Esophagus squamous epithelium (tissue), 5 donors: ENCODE measurements at regions not wholly inside any gene's neighbourhood (a gene's known extent, or its start where the extent isn't known, plus 50 kb on each side); places are given as distances from the start of the nearest gene placed in this dataset.

Experiments
- DNase-seq: peaks from one replicate; lab custom pipeline; 2025; lab: John Stamatoyannopoulos, UW
- H3K27ac ChIP-seq, 4 donors: fragments of 200-600 bp; sonication (generic); one replicate each; pipeline ENCODE4 v1.5.1; 2016 to 2019; ENCODE audit warnings: mild to moderate bottlenecking in 1 of 4
- H3K27me3 ChIP-seq, 4 donors: fragments of 200-600 bp; sonication (generic); 1 replicate in 3 of 4; 2 replicates in 1 of 4; pipeline versions ENCODE4 v1.5.1 to v1.6.0; 2017 to 2021; ENCODE audit warnings: antibody characterized with exemption in 1 of 4
- H3K36me3 ChIP-seq, 3 donors: fragments of 200-600 bp; sonication (generic); one replicate each; pipeline ENCODE4 v1.5.1; 2016 to 2019
- H3K4me1 ChIP-seq, 3 donors: fragments of 200-600 bp; sonication (generic); one replicate each; pipeline ENCODE4 v1.5.1; 2017 to 2019
- H3K4me3 ChIP-seq, 4 donors: fragments of 200-600 bp; sonication (generic); 1 replicate in 3 of 4; 2 replicates in 1 of 4; pipeline ENCODE4 v1.5.1; 2016 to 2019; ENCODE audit warnings: mild to moderate bottlenecking in 2 of 4, moderate library complexity in 1 of 4
- H3K9me3 ChIP-seq, 3 donors: fragments of 200-600 bp; sonication (generic); one replicate each; pipeline ENCODE4 v1.5.1; 2016 to 2019
- POLR2A ChIP-seq, 4 donors: fragments of 450-650 bp; IDR thresholded peaks; one replicate each; pipeline ENCODE4 v1.6.1; 2017; ENCODE audit warnings: antibody characterized with exemption in 4 of 4, mild to moderate bottlenecking in 4 of 4, moderate library complexity in 3 of 4
- WGBS, 2 donors: methylation state at CpG; one replicate each; pipeline ENCODE4 v1.1.5; 2018; 5-methylcytosine and 5-hydroxymethylcytosine counted together
- intact Hi-C: fragments of 100-400 bp; cut with DNase I; formaldehyde crosslinking; loops from one replicate; pipeline ENCODE4 v1.15.0; 2022
- TF ChIP-seq, protein P1 (sequence below), 6 experiments: fragments of 450-650 bp in 4 of 6; fragments of 200-600 bp in 2 of 6; sonication (generic) in 2 of 6; IDR thresholded peaks; one replicate each; pipeline ENCODE4 v1.5.1; 2016 to 2019; ENCODE audit warnings: antibody characterized with exemption in 6 of 6, mild to moderate bottlenecking in 4 of 6, moderate library complexity in 4 of 6
- donor health status: DM: yes; HTN: yes; CAD: no.

DNA sequence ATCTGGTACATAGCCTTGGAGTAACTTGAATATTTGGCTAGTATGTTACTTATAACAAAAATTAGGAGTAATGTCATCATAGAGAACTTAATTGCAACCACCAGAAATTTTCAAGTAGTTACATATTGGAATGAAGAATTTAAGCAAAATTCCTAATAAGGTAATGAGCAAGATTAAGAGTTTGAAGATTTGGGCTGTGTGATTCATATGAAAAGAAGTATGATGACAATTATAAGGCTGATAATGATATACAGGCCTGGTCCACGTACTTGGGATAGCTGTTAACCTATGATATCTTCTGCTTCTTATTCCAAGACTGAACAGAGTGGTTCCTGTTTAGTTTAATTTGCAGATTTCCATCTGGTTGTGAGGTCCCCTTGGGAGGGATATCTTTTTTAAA lies 463.9 kb downstream of the RAPGEF2 start:
- no peaks in the 10 kb centered on the region for H3K27me3 ChIP-seq
- peaks cover 0 to 6% (median 0%) of the 10 kb centered on the region in 3 donors for H3K9me3 ChIP-seq
- no peak overlapping the region for H3K4me3 ChIP-seq
- WGBS, 2 donors: 19 to 21% methylated on average over 1 of the region's 1 CpG
- DNase-seq: no peak
- H3K27ac ChIP-seq: no peak overlapping the region
- TF ChIP-seq, protein P1, sequence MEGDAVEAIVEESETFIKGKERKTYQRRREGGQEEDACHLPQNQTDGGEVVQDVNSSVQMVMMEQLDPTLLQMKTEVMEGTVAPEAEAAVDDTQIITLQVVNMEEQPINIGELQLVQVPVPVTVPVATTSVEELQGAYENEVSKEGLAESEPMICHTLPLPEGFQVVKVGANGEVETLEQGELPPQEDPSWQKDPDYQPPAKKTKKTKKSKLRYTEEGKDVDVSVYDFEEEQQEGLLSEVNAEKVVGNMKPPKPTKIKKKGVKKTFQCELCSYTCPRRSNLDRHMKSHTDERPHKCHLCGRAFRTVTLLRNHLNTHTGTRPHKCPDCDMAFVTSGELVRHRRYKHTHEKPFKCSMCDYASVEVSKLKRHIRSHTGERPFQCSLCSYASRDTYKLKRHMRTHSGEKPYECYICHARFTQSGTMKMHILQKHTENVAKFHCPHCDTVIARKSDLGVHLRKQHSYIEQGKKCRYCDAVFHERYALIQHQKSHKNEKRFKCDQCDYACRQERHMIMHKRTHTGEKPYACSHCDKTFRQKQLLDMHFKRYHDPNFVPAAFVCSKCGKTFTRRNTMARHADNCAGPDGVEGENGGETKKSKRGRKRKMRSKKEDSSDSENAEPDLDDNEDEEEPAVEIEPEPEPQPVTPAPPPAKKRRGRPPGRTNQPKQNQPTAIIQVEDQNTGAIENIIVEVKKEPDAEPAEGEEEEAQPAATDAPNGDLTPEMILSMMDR (IDR thresholded peaks at IDR 0.05): no peak
- no peak for TF ChIP-seq POLR2A (IDR thresholded peaks at IDR 0.05)
- H3K36me3 ChIP-seq: no peaks in the 10 kb centered on the region
- H3K4me1 ChIP-seq: no peaks in the 10 kb centered on the region
- intact Hi-C loops: no loop called here

DNA sequence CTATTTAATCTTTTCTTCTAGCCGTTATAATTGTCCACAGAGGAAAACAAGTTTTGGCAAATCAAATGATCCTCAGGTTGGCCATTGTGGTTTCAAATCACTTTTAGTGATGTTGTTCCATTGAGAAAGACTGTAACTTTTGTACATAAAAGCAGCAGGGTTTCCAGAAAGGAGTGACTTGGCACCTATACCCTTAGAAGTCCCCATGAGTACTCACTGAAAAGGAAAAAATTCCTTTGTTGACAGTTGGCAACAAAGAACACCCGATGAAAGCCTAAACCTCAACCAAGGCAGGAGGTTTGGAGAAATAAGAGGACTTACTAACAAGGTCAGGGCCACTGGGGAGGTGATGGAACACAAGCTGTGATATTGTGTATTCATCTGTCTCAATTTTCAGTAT lies 474.4 kb downstream of the RAPGEF2 start:
- H3K36me3 ChIP-seq: no peaks in the 10 kb centered on the region
- no peak for DNase-seq
- 74 to 79% methylated on average over 2 of the region's 2 CpGs for WGBS, 2 donors
- no peaks in the 10 kb centered on the region for H3K27me3 ChIP-seq
- H3K4me3 ChIP-seq: no peak overlapping the region
- no peak overlapping the region for H3K27ac ChIP-seq
- no peak for TF ChIP-seq POLR2A (IDR thresholded peaks at IDR 0.05)
- TF ChIP-seq, protein P1 (IDR thresholded peaks at IDR 0.05): no peak
- no peaks in the 10 kb centered on the region for H3K4me1 ChIP-seq
- no peaks in the 10 kb centered on the region for H3K9me3 ChIP-seq
- intact Hi-C loops: no loop called here

DNA sequence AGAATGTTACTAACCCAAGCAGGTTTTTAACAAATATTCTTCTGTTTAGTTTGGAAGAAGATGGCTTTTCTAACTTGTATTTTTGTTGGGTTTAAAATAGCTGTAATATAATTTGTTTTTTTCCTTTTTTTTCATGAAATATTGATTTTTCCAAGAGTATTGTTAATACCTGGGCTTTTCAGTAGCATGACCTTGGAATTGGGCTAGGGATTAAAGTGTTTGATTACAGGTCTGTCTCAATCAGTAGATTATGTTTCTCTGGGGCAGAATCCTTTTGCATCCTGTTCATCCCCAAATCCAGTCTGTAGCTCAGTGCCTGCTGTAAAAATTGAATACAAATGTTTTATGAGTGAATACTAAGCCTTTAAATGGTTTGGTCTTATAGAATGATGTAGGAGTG lies 479.8 kb downstream of the RAPGEF2 start:
- Histone ChIP-seq H3K36me3 (no peaks in the 10 kb centered on the region), H3K27me3 (no peaks in the 10 kb centered on the region), H3K4me1 (no peaks in the 10 kb centered on the region), H3K27ac (no peak overlapping the region), H3K9me3 (peaks cover 0 to 6% (median 0%) of the 10 kb centered on the region in 3 donors), H3K4me3 (no peak overlapping the region)
- intact Hi-C loops: no loop called here
- TF ChIP-seq, protein P1 (IDR thresholded peaks at IDR 0.05): no peak
- TF ChIP-seq POLR2A (IDR thresholded peaks at IDR 0.05): no peak
- DNase-seq: no peak

DNA sequence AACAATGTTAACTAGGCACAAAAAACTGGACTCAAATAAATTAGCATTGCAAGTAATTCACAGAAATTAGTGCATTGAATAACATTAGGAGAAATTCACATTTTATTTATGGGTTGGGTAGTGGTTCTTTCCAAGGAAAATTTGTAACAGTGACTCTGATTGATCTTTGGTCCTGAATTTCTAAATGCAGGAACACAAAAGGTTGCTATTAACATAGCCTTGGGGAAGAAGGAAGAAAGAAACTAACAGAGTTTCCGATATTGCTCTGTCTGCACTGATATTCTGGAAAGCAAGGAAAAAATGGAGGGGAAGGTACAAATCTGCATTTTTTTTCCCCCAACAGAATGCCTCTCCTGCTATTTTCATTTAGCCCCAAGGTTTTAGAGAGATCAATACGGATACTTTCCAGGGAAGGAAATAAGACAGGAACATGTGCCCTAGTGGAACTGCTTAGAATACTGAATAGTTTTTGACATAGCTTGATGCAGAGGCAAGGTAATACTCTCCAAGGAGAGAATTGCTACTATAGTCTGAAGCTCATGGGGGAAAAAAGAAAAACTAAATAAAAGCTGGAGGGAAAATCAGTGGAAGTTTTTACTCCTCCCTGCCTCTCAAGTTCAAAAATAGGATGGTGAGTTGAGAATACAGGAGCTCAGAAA lies 490.1 kb downstream of the RAPGEF2 start:
- Histone ChIP-seq H3K36me3 (no peaks in the 10 kb centered on the region), H3K4me3 (no peak overlapping the region), H3K9me3 (no peaks in the 10 kb centered on the region), H3K27ac (no peak overlapping the region), H3K4me1 (no peaks in the 10 kb centered on the region), H3K27me3 (no peaks in the 10 kb centered on the region)
- TF ChIP-seq, protein P1 (IDR thresholded peaks at IDR 0.05): no peak
- TF ChIP-seq POLR2A (IDR thresholded peaks at IDR 0.05): no peak
- 48 to 61% methylated on average over 2 of the region's 2 CpGs for WGBS, 2 donors
- intact Hi-C loops: no loop called here
- DNase-seq: no peak

DNA sequence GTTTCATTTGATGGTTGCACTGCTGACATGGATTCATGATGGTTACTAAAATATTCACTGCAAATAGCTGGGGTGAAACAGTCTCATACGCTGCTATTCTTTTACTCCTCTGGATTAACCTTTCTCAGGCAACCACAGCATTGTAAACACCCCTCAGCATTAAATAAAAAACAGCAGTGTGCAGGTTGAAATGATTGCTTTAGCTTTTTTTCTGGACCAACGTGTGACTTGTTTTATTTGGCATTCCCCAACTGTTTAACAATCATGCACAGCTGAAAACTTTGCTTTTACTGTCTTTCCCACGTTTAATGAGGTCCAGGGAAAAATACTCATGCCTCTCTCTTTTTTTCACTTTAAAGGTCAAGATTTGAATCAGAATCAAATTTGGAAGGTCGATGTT lies 490.8 kb downstream of the RAPGEF2 start:
- Histone ChIP-seq H3K4me3 (no peak overlapping the region), H3K27ac (no peak overlapping the region), H3K4me1 (no peaks in the 10 kb centered on the region), H3K36me3 (no peaks in the 10 kb centered on the region), H3K27me3 (no peaks in the 10 kb centered on the region), H3K9me3 (no peaks in the 10 kb centered on the region)
- TF ChIP-seq POLR2A (IDR thresholded peaks at IDR 0.05): no peak
- TF ChIP-seq, protein P1 (IDR thresholded peaks at IDR 0.05): no peak
- intact Hi-C loops: no loop called here
- no peak for DNase-seq
- 12 to 32% methylated on average over 4 of the region's 4 CpGs for WGBS, 2 donors
